T-helper 2 cell treated with Interferon-gamma antibody and Interleukin-4, amounts not matched to agents 5 μg/mL and 100 μg/mL, for 36 hours (primary cell): ENCODE measurements at regions not wholly inside any gene's neighbourhood (a gene's known extent, or its start where the extent isn't known, plus 50 kb on each side); places are given as distances from the start of the nearest gene placed in this dataset.
"Not testable (repeated sequence)": the region's sequence is repeated elsewhere in the genome, so short reads cannot be mapped to it uniquely, and the experiment has no call there.

ENCODE experiments used
- DNase-seq: peaks from one replicate; pipeline ENCODE4 v3.0.0; 2021; ENCODE audit warnings: low spot score
- H3K27ac Mint-ChIP-seq: one replicate; pipeline ENCODE4 v1.8.0; 2021; ENCODE audit warnings: mild to moderate bottlenecking, mixed read lengths
- H3K27me3 Mint-ChIP-seq: one replicate; pipeline ENCODE4 v1.8.0; 2021; ENCODE audit warnings: low read depth, mixed read lengths
- H3K36me3 Mint-ChIP-seq: one replicate; pipeline ENCODE4 v1.8.0; 2021; ENCODE audit warnings: low read depth, mixed read lengths
- H3K4me1 Mint-ChIP-seq: one replicate; pipeline ENCODE4 v1.8.0; 2021; ENCODE audit warnings: low read depth, mixed read lengths
- H3K4me3 Mint-ChIP-seq: one replicate; pipeline ENCODE4 v1.8.0; 2022; ENCODE audit warnings: mild to moderate bottlenecking, moderate library complexity, mixed read lengths
- H3K9me3 Mint-ChIP-seq: one replicate; pipeline ENCODE4 v1.8.0; 2021; ENCODE audit warnings: mixed read lengths

DNA sequence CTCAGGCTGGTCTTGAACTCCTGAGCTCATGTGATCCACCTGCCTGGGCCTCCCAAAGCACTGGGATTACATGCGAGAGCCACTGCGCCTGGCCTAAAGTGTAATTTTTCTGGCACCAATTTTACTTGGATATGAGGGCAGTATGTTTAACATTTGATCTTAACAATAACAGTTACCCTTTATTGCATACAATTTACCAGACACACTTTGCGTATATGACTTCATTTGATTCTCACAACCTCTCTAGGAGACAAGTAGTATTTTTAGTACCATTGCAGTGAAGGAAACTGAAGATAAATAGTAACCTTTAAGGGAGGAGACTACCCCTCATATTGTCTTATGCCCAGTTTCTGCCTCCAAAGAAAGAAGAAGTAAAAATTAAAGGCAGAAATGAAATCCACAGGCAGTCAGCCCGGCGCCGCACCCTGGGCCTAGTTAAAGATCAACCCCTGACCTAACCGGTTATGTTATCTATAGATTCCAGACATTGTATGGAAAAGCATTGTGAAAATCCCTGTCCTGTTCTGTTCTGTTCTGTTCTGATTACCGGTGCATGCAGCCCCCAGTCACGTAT, 54.0 kb downstream of the CYP26A1 start:
- not testable (repeated sequence) for H3K4me1 Mint-ChIP-seq, H3K4me3 Mint-ChIP-seq, H3K36me3 Mint-ChIP-seq, H3K27ac Mint-ChIP-seq, DNase-seq
- H3K27me3 Mint-ChIP-seq, result peaks cover 19% of the 10 kb centered on the region
- peaks cover 25% of the 10 kb centered on the region for H3K9me3 Mint-ChIP-seq

DNA sequence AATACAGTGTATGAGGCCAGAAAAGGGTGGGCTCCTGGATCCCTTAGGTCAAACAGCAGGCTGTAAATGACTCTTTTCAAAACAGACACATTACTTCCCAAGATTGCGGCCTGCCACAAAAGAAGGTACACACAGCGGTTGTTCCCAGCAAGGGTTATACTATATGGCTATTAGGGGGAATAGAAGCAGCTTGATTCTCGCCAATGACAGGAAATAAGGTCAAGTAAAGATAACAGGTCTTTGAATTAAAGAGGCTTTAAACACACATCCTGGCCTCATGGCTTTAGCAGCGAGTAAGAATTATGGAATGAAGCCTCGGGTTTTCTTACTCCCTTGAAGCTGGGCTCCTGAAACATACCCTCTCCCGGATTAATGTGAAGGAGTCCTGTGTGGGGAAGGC, 58.3 kb downstream of the CYP26A1 start:
- peaks cover 8% of the 10 kb centered on the region for H3K9me3 Mint-ChIP-seq
- no peak for DNase-seq

DNA sequence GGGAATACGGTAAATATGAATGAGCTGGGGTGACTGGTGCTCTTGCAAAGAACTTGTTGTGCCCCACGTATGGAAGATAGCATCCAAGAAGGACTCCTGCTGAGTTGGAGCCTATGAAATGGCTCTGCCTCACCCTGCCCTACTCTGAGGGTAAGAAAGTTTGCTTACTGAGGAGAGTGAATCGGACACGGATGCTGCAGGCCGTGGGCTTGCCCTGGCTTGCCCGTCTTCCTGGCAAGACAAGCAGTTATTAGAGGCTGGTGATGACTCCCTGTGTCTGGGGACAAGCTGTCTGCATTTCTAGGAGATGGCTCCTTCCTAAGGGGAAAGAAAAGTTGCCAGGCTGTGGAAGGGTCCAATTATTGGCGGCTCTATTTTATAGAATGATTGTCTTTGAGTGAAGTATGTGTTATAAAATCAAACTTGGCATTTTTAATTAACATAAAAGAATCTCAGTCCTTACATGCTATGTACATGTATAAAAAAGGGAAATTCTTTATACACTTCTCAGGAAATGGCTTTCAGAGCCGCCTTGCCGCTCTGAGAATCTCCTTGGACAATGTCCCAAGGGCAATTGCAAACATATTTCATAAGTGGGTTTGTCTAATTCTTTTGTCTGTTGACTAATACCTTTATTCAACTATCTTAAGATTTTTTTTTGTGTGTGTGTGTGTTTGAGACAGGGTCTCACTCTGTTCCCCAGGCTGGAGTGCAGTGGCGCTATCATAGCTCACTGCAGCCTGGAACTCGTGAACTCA, 64.6 kb downstream of the CYP26A1 start:
- Mint-ChIP-seq H3K27me3 (peaks cover 19% of the 10 kb centered on the region), H3K36me3 (no peaks in the 10 kb centered on the region), H3K4me1 (no peaks in the 10 kb centered on the region), H3K9me3 (no peaks in the 10 kb centered on the region), H3K4me3 (no peak overlapping the region), H3K27ac (no peak overlapping the region)
- DNase-seq, result no peak

More for the DNA sequence above, 58.3 kb downstream of the CYP26A1 start:
- Mint-ChIP-seq H3K36me3 (no peaks in the 10 kb centered on the region), H3K27ac (no peak overlapping the region), H3K4me3 (no peak overlapping the region), H3K27me3 (peaks cover 9% of the 10 kb centered on the region), H3K4me1 (no peaks in the 10 kb centered on the region)

DNA sequence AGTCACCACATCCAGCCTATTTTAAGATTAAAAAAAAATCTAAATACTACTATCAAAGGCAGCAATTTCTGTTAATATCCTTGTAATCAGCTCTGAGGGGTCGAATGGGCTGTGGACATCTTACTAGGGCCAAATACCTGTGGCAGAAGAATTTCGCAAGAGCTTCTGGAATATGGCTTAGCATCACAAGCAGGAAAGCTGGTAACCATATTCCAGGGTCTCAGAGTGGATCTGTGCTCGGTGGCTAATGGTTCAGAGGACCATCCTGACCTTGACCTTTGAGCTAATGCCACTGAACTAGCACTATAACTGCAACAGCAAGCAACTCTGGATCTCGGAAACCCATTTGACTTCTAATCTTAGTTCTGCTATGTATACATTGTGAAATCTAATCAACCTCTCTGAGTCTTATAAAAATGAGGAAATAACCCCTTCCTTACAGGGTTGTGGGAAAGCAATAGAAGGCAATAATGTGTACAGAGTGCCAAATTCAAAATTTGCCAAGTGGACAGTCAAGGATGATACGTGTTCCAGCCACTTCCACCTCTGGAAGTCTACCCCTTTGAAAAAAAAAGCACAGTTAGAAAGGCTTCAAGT, 65.5 kb downstream of the CYP26A1 start:
- Mint-ChIP-seq H3K27ac (no peak overlapping the region), H3K27me3 (peaks cover 16% of the 10 kb centered on the region), H3K4me3 (no peak overlapping the region), H3K36me3 (no peaks in the 10 kb centered on the region), H3K4me1 (no peaks in the 10 kb centered on the region), H3K9me3 (no peaks in the 10 kb centered on the region)
- no peak for DNase-seq

DNA sequence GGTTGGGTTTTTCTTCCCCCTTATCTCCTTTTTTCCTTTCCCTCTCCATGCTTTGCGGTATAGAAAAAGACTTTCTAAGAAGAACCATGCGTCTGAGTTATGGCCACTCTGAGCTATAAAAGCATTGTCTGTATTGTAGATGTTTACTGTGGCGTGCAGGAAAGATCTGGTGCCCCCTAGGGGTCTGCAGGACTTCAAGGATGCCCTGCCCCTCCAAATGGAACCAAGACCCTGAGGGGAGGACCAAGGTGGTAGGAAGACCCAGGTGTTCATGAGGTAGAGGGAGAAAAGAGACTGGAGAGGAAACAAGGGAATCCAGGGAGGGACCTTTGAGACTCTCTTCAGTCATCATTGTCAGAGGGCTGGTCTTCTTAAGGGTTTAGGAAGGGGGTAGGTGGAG, 68.8 kb downstream of the CYP26A1 start:
- no peak for DNase-seq
- Mint-ChIP-seq H3K27ac (no peak overlapping the region), H3K9me3 (no peaks in the 10 kb centered on the region), H3K4me3 (no peak overlapping the region), H3K4me1 (no peaks in the 10 kb centered on the region), H3K27me3 (peaks cover 20% of the 10 kb centered on the region), H3K36me3 (no peaks in the 10 kb centered on the region)

DNA sequence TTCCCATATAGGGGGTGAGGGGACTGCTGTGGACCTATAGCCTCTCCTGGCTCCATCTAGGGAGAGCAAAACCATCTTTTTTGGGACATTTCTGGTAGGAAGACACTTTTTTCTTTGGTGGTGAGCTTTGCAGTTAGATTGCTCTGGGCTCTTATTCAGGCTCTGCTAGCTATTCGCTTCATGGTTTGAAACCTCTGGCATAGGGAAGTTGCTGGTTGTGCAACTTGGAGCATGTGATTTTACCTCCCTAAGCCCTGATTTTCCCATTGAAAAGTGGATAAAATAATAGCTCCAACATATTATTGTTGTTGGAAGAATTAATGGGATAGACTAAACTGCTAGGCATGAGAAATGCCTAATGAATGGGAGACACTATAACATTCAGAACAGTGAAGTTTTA, 69.6 kb downstream of the CYP26A1 start:
- H3K27me3 Mint-ChIP-seq, result peaks cover 22% of the 10 kb centered on the region
- H3K36me3 Mint-ChIP-seq, result no peaks in the 10 kb centered on the region
- no peaks in the 10 kb centered on the region for H3K4me1 Mint-ChIP-seq
- H3K4me3 Mint-ChIP-seq, result no peak overlapping the region
- H3K27ac Mint-ChIP-seq, result no peak overlapping the region
- H3K9me3 Mint-ChIP-seq, result no peaks in the 10 kb centered on the region
- no peak for DNase-seq

DNA sequence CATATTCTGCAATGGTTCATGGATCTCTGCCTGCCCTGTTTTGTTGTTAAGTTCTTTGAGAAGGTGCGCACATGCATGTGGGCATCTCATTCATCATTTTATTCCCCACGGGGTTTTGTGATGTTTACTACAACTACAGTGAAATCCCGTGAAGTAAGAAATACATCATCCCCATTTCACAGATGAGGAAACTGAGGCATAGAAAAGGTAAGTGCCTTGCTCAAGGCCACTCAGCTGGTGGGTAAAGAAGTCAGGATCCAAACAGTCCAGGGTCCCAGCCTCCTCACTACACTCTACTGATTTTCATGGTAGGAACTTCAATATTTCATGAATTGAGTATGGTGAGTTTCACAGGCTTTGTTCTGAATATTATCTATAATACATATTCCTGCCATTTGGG, 72.6 kb downstream of the CYP26A1 start:
- Mint-ChIP-seq H3K4me3 (no peak overlapping the region), H3K4me1 (peaks cover 9% of the 10 kb centered on the region), H3K36me3 (no peaks in the 10 kb centered on the region), H3K9me3 (no peaks in the 10 kb centered on the region), H3K27me3 (peaks cover 27% of the 10 kb centered on the region), H3K27ac (no peak overlapping the region)
- no peak for DNase-seq

DNA sequence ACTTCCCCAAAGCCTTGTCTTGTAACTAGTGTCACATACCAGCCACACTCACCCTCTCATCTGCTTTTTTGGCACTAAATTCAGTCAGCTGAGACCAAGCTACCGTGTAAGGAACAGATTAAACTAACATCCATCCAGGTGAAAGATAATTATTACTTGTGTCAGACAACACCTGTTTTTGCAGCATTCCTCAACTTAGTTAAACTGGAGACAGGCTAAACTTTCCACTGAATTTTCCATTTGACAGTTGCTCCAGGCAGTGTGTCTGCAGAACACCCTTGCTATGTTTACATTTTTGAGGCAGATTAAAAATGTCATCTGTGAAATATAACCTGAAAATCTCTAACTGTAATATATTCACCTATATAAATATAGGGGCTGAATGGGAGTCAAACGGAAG, 73.6 kb downstream of the CYP26A1 start:
- no peaks in the 10 kb centered on the region for H3K36me3 Mint-ChIP-seq
- no peak for DNase-seq
- H3K9me3 Mint-ChIP-seq, result no peaks in the 10 kb centered on the region
- no peak overlapping the region for H3K27ac Mint-ChIP-seq
- peaks cover 9% of the 10 kb centered on the region for H3K4me1 Mint-ChIP-seq
- no peak overlapping the region for H3K4me3 Mint-ChIP-seq
- H3K27me3 Mint-ChIP-seq, result peaks cover 27% of the 10 kb centered on the region

DNA sequence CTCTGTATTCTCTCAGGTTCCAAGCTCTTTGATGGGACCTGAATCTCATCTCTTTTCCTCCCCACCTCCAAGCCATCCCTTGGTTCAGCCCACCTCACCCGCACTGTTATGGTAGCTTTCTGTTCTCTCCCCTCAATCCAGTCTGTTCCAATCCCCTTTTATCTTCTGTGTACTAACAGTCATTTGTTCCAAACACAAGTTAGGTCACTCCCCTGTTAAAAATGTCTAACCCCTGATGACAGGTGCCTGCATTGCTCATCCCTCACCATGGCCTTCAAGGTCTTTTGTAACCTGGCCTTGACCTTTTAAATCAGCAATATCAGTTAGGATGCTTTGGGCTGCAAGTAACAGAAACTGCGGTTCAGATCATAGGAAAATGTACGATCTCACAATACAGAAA, 74.8 kb downstream of the CYP26A1 start:
- no peak overlapping the region for H3K4me3 Mint-ChIP-seq
- no peak overlapping the region for H3K27ac Mint-ChIP-seq
- H3K9me3 Mint-ChIP-seq, result no peaks in the 10 kb centered on the region
- peaks cover 30% of the 10 kb centered on the region for H3K27me3 Mint-ChIP-seq
- H3K4me1 Mint-ChIP-seq, result peaks cover 9% of the 10 kb centered on the region
- no peaks in the 10 kb centered on the region for H3K36me3 Mint-ChIP-seq
- DNase-seq, result no peak

DNA sequence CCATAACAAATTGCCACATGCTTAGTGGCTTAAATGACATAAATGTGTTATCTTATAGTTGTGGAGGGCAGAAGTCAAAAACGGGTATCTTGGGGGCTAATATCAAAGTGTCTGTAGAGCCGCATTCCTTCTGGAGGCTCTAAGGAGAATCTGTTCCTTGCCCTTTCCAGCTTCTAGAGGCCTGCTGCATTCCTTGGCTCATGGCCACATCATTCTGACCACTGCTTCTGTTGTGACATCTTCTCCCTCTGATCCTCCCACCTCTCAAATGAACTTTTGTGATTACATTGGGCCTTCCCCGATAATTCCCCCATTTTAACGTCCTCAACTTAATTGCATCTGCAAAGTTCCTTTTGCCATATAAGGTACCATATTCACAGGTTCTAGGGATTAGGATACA, 76.1 kb downstream of the CYP26A1 start:
- no peaks in the 10 kb centered on the region for H3K36me3 Mint-ChIP-seq
- H3K4me3 Mint-ChIP-seq, result no peak overlapping the region
- peaks cover 30% of the 10 kb centered on the region for H3K27me3 Mint-ChIP-seq
- peaks cover 9% of the 10 kb centered on the region for H3K4me1 Mint-ChIP-seq
- H3K9me3 Mint-ChIP-seq, result no peaks in the 10 kb centered on the region
- no peak for DNase-seq
- no peak overlapping the region for H3K27ac Mint-ChIP-seq

DNA sequence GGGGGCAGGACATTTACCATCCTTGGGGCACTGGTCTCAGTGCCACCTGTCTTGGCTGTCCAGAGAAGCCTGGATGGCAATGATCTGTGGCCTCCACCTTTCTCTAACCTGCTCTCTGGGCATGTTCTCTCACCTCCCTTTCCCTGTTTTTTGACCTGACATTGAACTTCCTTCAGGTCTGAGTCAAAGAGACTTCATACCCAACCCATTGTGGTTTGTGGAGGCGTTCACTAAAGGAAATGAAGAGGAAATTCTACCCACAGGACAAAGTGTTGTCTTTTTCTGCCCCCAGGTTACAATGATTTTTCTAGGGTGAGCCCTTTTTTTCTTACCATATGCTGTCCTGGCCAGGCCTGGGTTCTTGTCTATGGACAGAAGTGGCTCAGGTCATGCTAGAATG, 76.6 kb downstream of the CYP26A1 start:
- Mint-ChIP-seq H3K27ac (no peak overlapping the region), H3K4me3 (no peak overlapping the region), H3K9me3 (peaks cover under 1% of the 10 kb centered on the region), H3K27me3 (peaks cover 30% of the 10 kb centered on the region), H3K36me3 (no peaks in the 10 kb centered on the region), H3K4me1 (peaks cover 9% of the 10 kb centered on the region)
- peak; percentile 5 for DNase-seq

DNA sequence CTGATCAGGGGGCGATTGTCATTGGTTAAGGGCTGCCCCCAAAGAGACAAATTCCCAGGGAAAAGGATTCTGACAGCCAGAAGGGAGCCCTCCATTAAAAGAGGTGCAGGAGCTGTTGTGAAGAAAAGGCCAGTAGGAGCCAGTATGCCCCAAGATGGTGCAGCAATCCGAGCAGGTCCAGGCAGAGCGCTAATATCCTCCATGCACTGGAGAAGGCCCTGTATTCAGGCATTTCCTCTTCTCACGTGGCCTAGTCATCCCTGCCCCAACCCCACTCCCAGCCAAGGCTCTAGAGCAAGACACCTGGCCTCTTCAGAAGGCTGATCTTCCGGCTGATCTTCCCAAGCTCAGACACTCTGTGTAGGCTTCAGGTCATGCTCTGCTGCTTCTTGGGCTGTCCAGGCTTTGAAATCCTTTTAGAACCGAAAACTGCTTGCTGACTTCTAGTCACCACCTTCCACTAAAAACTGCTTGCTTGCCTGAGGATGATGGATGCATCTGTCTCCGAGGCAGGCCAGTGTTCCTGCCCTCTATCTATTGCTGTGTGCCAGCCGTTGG, 77.4 kb downstream of the CYP26A1 start:
- H3K36me3 Mint-ChIP-seq, result no peaks in the 10 kb centered on the region
- no peak overlapping the region for H3K27ac Mint-ChIP-seq
- H3K9me3 Mint-ChIP-seq, result peaks cover 8% of the 10 kb centered on the region
- no peak for DNase-seq
- peaks cover 30% of the 10 kb centered on the region for H3K27me3 Mint-ChIP-seq
- peaks cover 9% of the 10 kb centered on the region for H3K4me1 Mint-ChIP-seq
- H3K4me3 Mint-ChIP-seq, result no peak overlapping the region

DNA sequence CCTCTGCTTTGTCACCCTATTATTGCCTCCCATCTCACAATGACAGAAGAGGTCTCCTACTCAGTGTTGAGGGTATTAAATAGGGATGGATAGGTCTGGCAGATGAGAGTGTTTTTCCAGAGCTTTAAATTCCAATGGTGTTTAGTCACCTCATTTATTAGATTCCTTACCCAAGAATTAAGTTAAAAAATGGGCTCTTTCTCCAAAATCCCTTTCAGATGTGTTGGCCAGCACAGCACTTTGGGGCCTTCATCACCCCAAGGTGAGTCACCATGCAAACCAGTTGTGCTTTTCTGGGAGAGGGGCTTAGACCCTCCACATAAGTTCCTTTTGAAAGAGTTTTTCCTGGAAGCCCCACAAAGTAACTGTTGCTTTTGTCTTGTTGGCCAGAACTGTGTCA, 78.4 kb downstream of the CYP26A1 start:
- Mint-ChIP-seq H3K4me3 (no peak overlapping the region), H3K9me3 (peaks cover 8% of the 10 kb centered on the region), H3K27me3 (peaks cover 26% of the 10 kb centered on the region), H3K36me3 (no peaks in the 10 kb centered on the region), H3K27ac (no peak overlapping the region), H3K4me1 (peaks cover 9% of the 10 kb centered on the region)
- no peak for DNase-seq

DNA sequence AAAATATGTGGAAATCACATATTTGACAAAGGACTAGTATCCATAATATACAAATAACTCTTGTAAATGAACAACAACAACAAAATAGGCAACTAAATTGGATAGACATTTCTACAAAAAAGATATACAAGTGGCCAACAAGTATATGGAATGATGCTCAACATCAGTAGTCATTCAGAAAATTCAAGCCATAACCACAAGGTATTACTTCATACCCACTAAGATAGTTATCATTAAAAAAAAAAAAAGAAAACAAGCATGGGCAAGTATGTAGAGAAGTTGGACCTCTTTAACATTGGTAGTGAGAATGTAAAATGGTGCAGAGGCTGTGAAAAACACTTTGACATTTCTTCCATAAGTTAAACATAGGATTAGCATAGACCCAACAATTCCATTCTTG, 80.8 kb downstream of the CYP26A1 start:
- H3K27me3 Mint-ChIP-seq, result peaks cover 11% of the 10 kb centered on the region
- no peak overlapping the region for H3K4me3 Mint-ChIP-seq
- H3K27ac Mint-ChIP-seq, result no peak overlapping the region
- H3K4me1 Mint-ChIP-seq, result peaks cover 9% of the 10 kb centered on the region
- no peak for DNase-seq
- no peaks in the 10 kb centered on the region for H3K36me3 Mint-ChIP-seq
- H3K9me3 Mint-ChIP-seq, result peaks cover 26% of the 10 kb centered on the region
